NCI-H446 (cell line): ENCODE measurements at regions not wholly inside any gene's neighbourhood (a gene's known extent, or its start where the extent isn't known, plus 50 kb on each side); places are given as distances from the start of the nearest gene placed in this dataset.
"Not testable (repeated sequence)": the region's sequence is repeated elsewhere in the genome, so short reads cannot be mapped to it uniquely, and the experiment has no call there.

Source experiments
- DNase-seq, 2 experiments: peaks; one replicate each; lab custom pipeline; 2025; lab: John Stamatoyannopoulos, UW

DNA sequence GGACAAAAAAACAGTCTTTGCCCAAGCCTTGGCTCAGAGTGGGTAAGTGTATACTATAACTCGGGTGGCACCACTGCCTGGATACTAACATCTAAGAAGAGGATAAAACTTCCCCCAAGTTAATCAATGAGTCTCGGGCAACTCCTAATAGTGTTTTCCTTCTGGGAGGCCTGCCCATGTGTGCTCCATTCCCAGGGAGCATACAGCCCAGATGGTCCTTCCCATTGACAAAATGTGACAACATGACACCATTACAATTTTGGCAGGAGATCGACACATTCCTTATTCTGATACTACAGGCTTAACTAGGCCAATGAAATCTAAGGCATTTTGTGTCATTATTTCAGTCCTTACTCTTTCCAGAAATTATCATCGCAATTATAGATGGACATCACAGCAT is 52.7 kb upstream of the CRIM1 start:
- no peak for DNase-seq

DNA sequence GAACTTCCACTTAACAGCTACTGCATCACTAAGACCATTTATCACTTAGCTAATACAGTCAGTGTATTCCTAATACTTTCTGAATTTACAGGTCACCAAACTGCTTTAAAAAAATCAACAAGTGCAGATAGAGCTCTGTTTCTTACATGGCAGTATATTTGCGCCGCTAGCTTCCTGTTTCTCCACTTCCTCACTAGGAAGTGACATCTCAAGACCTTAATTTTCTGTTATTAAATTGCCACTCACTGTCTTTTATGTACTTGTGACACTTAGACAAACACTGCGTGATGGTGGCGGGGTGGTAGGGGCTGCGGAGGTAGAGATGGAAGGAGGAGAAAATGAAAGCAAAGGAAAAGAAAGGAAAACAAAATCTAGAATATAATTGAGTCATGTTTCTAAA is 53.7 kb upstream of the CRIM1 start:
- no peak for DNase-seq

DNA sequence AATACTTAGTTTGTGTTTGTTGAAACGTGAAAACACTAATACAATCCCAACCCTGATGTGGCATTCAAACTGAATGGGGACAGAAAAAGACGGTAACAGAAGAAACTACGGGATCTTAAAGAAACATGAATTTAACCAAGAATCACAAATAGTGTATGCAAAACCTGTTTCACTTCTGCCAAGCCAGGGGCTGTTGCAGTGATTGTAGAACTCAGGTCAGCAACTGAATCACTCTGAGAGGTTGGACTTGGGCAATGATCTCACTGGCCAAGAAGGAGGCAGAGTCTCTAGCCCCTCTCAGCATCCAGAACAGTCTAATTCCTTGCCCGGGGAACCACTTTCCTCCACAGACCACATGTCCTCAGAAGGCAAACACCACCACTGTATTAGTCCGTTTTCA is 54.9 kb upstream of the CRIM1 start:
- no peak for DNase-seq

DNA sequence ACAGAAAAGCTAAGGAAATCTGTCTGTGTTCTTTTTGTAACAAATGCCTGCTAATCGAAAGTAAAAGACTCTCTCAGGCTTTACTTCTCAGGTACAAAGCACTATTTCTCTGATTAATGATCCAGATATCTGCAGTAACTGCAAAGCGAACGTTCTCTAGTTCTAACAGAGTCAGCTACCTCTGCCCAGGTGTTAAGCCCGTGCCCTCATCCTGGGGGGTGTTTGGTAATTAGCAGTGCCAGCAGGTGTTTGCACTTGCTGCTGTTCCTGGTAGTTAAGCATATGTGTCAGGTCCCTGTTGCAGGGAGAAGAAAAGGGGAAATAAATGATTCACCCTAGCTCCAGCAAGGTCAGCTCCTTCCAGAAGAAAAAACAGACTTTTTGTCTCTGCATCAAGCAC is 58.8 kb upstream of the CRIM1 start:
- no peak for DNase-seq

DNA sequence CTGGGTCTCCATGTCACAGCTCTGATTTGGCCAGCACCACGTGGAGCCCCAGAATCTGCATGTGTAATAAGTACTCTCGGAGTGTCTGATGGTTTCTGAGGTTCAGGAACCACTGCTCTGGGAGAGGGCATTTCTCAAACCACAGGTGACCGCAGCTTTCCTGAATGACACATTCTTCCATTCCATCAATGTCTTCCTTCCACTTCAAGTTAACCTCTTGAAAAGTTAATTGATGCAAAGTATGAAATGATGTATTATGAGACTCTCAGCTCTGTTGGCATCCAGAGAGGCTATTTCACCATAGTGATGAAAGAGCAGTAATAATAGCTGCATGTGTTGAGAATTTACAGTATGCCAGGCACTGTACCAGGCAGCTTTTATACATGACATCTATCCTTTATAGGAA is 61.3 kb upstream of the CRIM1 start:
- no peak for DNase-seq

DNA sequence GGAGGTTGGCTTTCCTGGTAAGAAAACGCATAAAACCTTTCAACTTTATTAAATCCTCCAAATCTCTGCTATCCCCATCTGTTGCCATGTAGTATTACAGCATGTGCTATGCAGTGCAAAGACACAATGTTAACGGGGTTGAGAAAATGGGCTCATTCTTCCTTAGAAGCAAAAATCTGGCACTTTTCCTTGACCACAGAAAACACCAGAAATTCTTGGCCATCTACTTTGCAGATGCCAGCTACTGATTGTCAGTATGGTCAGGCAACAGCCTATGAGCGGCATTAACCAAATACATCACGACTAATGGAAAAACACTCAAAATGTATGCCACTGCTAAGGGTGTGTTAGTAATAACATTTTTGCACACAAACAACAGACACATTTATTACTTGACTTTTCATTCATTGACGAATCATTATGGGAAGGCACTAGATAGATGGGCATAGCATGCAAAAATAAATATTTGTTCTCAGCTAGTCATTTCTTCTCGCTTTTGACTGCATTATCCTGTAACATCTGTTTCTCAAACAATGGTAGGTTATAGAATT is 65.2 kb upstream of the CRIM1 start:
- no peak for DNase-seq

DNA sequence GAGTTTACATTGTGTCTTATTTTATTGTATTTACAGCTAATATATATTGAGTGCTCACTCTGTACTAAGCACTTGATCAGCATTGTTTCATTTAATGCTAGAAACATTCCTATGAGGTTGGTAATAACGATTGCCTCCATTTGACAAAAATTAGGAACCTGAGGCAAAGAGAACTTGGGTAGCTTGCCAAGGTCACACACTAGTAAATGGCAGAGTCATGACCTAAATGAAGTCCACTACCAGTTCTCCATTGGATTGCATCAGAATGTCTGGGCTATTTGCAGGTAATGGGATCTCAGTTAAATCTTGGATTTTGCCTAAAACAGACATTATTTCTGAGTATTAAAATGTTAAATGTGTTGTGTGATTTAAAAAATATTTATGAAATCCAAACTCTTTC is 65.8 kb upstream of the CRIM1 start:
- no peak for DNase-seq

DNA sequence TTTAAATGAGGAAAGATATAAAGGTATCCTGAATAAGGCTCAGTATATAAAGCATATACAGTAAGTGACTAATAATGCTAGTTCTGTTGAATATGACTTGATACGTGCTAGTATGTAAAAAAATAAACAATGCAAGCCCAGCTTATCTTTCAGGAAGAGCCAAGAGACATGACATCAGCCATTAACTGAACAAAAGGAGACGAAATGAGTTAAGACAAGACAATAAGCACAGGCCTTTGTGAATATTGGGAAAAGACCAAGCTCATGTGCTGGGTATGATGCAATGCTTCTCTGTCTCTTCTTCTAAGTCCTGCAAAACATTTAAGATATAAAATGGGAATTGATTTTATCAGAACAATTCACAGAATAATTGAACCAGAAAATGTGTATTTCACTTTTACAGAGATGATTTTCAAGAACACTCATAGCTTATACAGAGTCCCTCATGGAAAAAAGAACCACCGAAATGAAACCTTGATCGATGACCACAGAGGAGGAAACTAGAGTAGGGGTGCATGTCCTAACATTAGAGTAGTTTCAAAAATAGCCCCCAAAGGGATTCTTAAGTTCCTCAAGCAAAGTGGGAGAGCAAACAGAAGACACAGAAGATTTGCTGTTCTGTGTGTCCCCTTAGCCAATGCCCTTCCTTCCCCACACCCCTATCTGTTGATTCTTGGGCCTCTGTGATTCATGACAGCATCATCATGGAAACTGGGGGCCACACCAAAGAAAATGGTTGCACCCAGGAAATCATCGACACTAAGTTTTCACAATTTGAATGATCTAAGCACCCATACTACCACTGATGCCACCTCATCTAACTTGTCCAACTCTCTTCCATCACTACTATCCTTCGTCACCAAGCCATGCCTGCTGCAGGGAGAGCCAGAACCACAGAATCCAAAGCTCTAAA is 68.0 kb upstream of the CRIM1 start:
- no peak for DNase-seq

DNA sequence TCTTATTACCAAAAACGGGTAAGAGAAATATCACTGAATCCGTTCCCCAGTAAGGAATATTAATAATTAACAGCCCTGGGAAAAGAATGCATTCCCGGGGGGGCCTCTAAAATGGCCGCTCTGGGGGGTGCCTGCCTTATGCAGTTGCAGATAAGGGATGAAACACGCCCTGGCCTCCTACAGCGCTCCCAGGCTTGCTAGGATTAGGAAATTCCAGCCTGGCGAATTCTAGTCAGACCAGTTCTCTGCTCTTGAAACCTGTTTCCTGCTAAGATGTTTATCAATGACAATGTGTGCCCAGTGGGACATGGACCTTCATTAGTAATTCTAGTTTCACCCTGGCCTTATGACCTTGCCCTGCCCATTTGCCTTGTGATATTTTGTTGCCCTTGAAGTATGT is 76.1 kb upstream of the CRIM1 start:
- DNase-seq: not testable (repeated sequence)

DNA sequence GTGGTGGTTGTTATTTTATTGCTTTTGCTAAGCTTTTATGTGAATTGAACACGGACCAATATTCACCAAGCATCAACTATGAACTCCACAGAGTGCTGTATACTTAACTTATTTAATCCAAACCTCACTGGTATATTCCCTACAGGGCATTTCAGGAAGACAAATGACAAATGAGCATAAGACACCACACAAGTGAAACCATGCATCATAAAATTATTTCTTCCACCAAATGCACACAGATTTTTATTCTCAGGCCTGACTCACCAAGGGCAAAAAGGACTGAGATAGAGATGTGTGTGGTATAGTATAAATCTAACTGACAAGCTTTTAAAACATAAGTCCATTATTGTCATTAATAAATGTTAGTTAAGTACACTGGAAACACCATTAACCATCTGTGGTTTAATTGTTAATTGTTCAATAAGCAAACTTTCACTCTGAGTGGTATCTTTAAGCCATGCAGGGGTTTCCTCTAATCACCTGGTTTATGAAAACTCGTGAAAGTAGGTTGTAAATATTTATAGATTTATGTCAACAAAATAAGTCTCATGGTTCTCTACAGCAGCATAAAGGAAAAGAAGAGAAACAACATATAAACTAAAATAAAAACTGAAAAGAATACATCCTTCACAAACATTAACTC is 77.6 kb upstream of the CRIM1 start:
- no peak for DNase-seq

DNA sequence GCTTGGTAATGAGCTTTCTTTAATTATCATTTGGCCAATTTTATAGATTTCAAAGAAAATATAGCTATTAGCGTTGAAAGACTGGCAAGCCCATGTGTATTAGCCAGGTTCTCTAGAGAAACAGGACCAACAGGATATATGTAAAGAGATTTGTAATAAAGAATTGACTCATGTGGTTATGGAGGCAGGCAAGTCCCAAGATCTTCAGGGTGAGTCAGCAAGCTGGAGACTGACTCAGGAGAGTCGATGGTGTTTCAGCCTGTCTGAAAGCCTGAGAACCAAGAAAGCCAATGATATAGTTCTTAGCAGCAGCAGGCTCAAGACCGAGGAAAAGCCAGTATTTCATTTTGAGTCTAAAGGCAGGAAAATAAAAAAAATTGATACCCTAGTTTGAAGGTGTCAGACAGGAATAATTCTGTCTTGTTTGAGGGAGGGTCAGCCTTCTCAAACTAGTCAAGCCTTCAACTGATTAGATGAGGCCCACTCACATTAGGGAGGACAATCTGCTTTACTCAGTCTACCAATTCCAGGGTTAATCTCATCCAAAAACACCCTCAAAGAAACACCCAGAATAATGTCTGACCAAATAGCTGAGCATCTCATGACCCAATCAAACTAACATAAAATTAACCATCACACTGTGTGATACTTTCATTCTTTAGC is 78.3 kb upstream of the CRIM1 start:
- DNase-seq: no peak

DNA sequence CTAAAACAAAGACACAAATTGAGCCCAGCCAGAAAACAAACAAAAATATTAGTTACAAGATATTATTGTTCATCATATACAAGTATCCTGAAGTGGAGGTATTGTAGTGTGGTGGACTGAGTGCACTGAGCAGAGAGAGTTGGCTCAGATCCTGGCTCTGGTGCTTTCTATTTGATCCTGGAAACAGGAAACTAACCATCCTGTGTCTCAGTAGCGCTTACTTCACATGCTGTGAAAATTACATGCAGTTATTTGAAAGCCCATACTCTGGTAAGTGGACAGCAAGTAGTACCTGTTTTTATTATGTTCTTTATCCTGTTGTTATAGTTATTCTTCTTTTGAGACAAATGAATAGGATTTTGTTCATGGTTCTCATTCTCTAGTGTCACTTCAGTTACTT is 84.3 kb upstream of the CRIM1 start:
- no peak for DNase-seq

DNA sequence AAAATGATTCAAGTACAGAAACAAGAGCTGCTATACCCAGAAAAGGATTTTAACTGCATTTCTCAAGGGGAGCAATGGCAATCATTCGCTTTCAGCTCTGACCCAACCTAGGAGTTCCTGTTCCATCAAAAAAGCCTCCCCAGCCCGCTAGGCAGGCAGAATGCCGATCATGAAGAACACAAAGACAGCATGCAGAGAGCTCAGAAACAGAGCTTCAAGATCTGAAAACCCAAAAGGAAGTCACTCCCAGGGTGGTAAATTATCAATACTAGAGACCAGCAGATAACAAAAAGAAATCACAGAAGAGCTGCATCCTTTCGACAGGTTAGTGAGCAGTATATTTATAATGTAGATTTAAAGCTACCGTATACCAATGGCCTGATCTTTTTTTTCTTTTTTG is 84.8 kb upstream of the CRIM1 start:
- no peak for DNase-seq

DNA sequence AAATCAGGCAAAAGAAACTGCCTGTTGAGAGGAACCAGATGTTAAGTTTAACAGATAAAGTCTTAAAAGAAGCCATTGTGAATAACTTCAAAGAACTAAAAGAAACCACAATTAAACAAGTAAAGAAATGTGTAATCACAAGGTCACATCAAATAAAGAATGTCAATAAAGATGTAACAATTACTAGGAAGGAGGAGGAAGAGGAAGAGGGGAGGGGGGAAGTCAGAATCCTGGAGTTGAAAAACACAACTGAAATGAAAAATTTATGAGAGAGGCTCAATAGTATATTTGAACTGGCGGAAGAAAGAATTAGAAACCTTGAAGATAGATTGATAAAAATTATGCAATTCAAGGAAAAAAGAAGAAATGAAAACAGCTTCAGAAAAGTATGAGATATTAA is 88.4 kb upstream of the CRIM1 start:
- DNase-seq: no peak

DNA sequence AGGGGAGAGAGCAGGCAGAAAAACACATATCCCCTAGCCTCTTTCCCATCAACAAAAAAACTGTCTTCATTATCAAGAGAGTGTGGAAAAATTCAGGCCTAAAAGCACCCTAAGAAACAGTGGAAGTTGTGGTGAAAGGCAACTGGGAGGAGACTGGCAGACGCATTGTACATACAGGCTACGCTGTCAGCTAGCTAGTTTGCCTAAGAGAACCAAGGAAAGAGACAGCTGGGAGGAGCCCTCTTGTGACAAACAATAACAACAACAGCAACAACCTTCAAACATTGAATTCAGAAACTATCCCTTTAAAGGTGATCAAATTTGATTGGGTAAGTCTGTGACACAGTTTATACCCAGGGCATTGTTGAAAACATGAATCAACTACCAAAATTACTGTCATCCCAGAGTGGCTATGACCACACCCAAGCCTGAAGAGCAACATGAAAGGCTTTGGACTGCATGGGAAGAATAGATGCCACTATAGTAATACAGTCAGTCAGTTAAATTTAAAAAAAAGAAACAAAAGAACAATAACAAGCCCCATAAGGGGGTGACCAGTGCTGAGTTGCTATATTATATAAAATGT is 88.9 kb upstream of the CRIM1 start:
- DNase-seq: no peak

DNA sequence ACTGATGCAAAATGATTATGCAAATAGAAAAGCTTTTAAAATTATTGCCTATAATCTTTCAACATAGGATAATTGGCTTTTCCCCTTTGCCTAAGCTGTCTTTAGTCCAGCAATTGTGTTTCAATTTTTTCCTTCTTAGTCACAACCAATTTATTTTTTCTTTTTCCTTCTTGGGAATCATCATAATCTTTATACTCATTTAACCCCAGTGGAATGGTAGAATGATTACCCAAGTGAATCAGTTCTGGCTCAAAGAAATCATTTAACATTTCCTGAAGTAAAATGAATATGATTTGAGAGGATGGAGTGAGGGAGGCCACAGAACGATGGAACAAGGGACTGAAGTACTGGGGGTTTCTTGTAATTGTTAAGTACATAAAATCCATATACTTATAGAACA is 93.0 kb upstream of the CRIM1 start:
- no peak for DNase-seq

DNA sequence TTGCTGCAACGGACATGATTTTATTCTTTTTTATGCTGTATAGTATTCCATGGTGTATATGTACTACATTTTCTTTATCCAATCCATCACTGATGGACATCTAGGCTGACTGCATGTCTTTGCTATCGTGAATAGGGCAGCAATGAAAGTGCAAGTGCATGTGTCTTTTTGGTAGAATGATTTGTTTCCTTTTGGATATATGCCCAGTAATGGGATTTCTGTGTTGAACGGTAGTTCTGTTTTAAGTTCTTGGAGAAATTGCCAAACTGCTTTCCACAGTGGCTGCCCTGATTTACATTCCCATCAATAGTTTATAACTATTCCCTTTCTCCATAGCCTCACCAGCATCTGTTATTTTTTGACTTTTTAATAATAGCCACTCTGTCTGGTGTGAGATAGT is 99.7 kb upstream of the CRIM1 start:
- DNase-seq: no peak

DNA sequence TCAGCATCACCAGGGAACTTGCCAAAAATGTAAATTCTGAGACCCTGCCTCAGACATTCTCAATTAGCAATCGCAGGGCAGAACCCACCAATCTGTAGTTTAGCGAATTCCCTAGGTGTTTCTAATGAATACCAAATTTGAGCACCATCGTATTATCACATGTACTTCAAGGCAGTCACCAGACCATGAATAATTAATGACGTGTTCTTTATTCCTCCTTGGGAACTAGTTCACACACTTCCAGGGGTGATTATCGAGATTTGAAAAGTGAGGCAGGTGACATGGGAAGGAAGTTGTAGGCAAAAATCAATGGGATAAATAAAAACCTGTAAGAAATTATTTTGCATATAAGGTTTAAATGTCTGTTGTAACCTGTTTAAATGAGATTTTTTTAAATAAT is 102.5 kb upstream of the CRIM1 start:
- DNase-seq: no peak

DNA sequence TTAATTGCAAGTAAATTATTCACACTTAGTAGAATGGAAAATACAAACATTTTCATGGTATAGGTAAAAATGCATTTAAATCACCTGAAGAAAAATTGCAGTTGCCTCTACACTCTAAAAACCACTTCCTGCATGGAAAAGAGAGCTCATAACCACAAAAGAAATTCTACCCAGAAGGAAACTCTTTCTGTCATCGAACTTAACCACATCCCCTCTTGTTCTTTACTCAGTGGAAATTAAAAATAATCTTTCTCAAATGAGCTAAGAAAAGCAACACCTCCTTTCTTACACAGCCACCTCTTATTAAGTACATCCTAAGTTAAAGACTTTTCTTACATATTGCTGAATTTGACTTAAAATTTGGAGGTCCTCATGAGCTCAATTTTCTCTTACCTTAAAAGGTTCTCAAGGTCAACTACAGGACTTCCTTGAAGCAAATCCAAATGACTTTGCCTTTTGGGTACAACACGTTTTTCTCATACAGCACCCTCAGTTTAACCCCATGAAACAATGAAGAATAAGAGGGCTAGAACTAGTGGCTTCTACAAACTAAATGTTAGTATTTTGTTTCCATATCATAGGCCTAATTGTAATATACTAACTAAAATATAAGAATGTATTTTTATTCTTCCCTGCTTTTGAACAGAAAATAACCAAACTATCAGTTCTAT is 109.1 kb upstream of the CRIM1 start:
- DNase-seq: no peak

DNA sequence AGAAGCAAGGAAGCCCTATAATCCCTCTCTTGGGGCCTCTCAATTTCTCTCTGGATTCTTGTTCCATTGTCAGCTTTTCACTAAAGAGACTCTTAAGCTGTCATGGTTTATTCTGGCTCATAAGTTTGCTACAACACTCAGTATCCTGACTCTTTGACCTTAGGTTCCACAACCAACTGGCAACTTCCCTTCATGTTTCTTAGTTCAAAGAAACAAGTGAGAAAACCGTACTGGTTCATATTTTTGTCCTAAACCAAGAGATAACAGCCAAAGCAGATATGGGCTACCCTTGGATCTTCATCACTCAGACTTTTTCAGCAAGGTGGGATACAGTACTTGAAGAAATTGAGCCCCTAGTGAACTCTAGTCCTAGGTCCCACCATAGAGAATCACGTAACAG is 109.9 kb upstream of the CRIM1 start:
- DNase-seq: no peak

DNA sequence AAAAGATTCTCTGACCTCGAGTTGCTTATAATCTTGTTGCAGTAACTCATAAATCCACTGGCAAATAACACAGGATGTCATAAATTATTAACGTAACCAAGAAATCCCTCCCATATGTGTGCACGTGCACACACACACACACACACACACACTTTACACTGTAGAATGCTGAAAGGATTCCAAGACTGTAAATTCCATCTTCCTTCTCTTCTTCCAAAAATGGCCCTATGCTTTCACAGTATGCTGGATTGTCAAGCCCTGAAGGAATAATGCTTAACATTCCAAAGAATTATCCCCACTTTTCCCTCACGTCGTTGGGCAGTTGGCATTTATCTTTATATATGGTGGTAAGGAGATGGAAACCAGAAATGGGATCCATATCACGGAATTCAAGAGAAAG is 117.5 kb upstream of the CRIM1 start:
- DNase-seq: no peak

DNA sequence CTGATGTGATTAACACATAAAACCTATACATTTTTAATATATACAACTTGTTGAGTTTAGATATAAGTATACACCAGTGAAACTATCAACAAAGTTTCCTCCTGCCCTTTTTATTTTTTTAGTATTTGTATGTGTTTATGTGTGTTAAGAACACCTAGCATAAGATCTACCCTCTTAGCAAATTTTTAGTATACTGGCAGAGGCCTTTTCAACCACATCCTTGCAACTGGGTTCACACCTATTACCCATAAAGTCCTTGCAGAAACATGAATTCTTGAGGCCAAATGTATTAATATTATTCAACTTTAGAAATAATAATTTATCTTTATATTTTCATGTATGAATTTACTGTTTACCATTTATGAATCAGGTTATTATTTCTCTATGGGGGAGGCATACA is 119.7 kb upstream of the CRIM1 start:
- DNase-seq: no peak
